Stimulated activated naive CD8-positive, alpha-beta T cell treated with anti-CD3 and anti-CD28 coated beads, Interleukin-15, Interleukin-2, amounts not matched to agents 100 ng/mL and 50 ng/mL, for 24 hours (primary cell): ENCODE measurements at regions not wholly inside any gene's neighbourhood (a gene's known extent, or its start where the extent isn't known, plus 50 kb on each side); places are given as distances from the start of the nearest gene placed in this dataset.

Experiments
- H3K27ac Mint-ChIP-seq: one replicate; pipeline ENCODE4 v1.8.0; 2021; ENCODE audit warnings: mild to moderate bottlenecking, mixed read lengths
- H3K27me3 Mint-ChIP-seq: one replicate; pipeline ENCODE4 v1.8.0; 2021; ENCODE audit warnings: mixed read lengths
- H3K36me3 Mint-ChIP-seq: one replicate; pipeline ENCODE4 v1.8.0; 2021; ENCODE audit warnings: low read depth, mixed read lengths
- H3K4me1 Mint-ChIP-seq: one replicate; pipeline ENCODE4 v1.8.0; 2021; ENCODE audit warnings: low read depth, mixed read lengths
- H3K4me3 Mint-ChIP-seq: one replicate; pipeline ENCODE4 v1.8.0; 2021; ENCODE audit warnings: mild to moderate bottlenecking, mixed read lengths
- H3K9me3 Mint-ChIP-seq: one replicate; pipeline ENCODE4 v1.8.0; 2021; ENCODE audit warnings: mixed read lengths

DNA sequence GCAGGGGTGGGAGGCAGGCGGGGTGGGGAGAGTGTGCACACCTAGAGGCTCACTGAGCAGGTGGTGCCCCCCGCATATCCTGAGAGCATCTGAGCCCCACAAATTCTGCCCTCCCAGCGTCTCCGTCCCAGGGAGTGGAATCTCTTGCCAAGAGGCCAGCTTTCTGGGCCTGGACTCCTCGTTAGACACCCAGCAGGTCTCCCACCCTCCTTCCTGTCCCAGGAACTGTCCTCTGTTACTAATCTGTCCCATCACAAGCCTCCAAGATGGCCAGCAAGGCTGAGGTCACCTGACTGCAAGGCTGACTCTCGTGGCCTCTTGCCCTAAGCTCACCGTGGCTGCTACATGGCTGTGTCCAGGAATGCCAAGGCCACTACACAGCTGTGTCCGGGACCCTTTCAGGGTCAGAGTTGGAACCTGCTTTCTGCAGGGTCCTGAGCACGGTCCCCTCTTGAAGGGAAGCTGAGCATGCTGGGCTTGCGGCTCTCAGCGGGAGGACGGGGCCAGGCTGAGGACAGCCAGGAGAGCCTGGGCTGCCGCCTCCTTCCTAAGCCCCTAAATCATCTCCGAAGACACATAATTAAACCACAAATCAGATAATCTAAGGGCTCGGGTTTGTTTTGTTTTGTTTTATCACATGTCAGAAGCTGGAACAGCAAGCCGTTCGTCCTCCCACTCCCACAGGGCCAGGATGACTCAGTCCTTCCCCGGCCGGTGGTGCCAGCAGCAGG, 1327.3 kb downstream of the TBC1D22A start:
- Mint-ChIP-seq H3K4me1 (peaks cover 15% of the 10 kb centered on the region), H3K36me3 (no peaks in the 10 kb centered on the region), H3K27ac (no peak overlapping the region), H3K4me3 (no peak overlapping the region), H3K9me3 (no peaks in the 10 kb centered on the region), H3K27me3 (peaks cover under 1% of the 10 kb centered on the region)

- no peak overlapping the region for H3K27ac Mint-ChIP-seq
These were observed 1326.6 kb downstream of the TBC1D22A start for GRCh38 chr22:48088926-48089536.

DNA sequence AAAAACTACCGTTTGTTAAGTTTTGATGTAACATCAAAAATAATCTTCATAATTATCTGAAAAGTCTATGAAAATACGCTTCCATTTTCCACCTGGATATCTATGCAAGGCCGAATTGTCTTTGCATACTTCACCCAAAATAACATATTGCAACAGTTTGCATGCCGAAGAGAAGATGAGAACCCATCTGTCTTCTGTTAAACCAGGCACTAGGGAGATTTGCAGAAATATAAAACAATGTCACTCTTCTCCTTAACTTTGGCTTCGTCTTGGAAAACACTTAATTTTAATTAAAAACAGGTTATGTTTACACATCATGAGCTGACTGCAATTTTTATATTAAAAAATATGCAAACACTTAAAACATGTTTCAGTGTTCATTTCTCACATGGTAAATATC, 1325.8 kb downstream of the TBC1D22A start:
- Mint-ChIP-seq H3K4me3 (no peak overlapping the region), H3K27ac (no peak overlapping the region), H3K9me3 (no peaks in the 10 kb centered on the region), H3K27me3 (peaks cover 8% of the 10 kb centered on the region), H3K4me1 (peaks cover 28% of the 10 kb centered on the region), H3K36me3 (no peaks in the 10 kb centered on the region)

More at GRCh38 chr22:48088926-48089536, 1326.6 kb downstream of the TBC1D22A start:
- Mint-ChIP-seq H3K9me3 (no peaks in the 10 kb centered on the region), H3K27me3 (peaks cover 7% of the 10 kb centered on the region), H3K4me3 (no peak overlapping the region), H3K36me3 (no peaks in the 10 kb centered on the region), H3K4me1 (peaks cover 22% of the 10 kb centered on the region)

- H3K4me3 Mint-ChIP-seq = no peak overlapping the region
- no peak overlapping the region for H3K27ac Mint-ChIP-seq
- H3K27me3 Mint-ChIP-seq = peaks cover 21% of the 10 kb centered on the region
- H3K9me3 Mint-ChIP-seq = no peaks in the 10 kb centered on the region
- peaks cover 25% of the 10 kb centered on the region for H3K4me1 Mint-ChIP-seq
- H3K36me3 Mint-ChIP-seq = no peaks in the 10 kb centered on the region
These were observed 1323.6 kb downstream of the TBC1D22A start for GRCh38 chr22:48085901-48086645.

DNA sequence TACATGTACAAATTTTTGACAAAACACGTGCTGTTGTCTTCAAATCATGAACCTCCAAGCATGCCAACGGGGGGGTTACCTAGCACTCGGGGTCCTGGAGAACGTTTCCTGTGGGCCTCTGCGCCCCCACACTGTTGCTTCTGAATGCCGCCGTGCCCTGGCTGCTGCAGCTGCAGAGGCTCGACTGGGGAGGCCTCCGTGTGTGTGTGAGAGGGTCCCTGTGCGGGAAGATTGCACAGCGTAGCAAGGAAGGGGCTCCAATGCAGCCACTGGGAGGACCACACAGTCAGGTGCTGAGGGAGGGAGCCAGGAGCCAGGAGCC, 1322.2 kb downstream of the TBC1D22A start:
- H3K9me3 Mint-ChIP-seq = no peaks in the 10 kb centered on the region
- H3K27me3 Mint-ChIP-seq = peaks cover 25% of the 10 kb centered on the region
- no peak overlapping the region for H3K4me3 Mint-ChIP-seq
- no peaks in the 10 kb centered on the region for H3K36me3 Mint-ChIP-seq
- H3K4me1 Mint-ChIP-seq = peaks cover 13% of the 10 kb centered on the region
- H3K27ac Mint-ChIP-seq = no peak overlapping the region

DNA sequence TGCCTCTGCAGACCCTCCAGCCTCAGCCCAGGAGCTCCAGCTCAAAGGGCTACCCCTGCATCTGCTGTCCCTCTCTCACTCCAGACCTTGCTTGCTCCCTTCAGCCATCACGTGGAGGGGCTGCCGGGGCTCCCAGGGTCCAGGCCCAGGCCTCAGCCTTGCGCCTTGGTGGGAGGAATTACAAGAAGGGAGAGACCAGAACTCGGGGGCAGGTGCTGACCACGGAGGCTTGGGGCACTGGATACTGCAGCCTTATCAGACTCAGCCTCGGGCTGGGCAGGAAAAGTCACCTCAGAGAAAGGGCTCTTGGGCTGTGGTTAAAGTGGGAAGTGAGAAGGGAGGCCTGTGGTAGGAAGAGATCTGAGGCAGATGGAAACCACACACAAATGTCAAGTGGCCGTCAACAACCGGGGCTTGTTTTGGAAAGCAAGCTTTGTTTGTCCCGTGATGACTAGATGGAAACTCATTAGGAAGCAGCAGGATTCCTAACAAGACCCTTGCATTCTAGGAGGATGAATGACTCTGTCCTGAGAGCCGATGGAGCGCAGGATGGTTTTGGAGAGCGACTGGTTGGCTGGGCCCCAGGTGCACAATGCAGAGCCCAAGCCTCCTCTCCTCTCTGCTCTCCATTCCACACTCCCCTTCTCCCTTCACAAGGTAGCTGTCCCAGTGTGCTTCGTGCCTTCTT, 1321.7 kb downstream of the TBC1D22A start:
- Mint-ChIP-seq H3K27me3 (peaks cover 27% of the 10 kb centered on the region), H3K36me3 (no peaks in the 10 kb centered on the region), H3K4me3 (no peak overlapping the region), H3K27ac (no peak overlapping the region), H3K4me1 (peaks cover 13% of the 10 kb centered on the region), H3K9me3 (no peaks in the 10 kb centered on the region)

DNA sequence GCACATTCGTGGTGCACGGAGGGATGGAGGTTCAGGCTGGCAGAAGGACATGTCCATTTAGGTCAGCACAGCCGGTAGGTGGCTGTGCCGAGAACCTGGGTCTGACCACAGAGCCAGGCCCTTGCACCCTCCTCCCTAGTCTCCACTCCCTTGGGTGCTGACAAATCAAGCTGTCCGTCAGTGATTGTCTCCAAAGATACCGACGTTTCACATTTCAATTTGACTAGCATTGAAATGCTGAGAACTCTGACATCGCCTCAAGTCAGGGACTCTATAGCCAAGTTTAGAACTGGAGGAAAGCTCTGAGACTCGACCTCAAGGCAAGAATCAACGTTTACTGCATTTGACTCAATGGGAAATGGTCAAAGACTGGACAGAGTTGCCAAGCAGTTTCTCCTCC, 1321.1 kb downstream of the TBC1D22A start:
- H3K36me3 Mint-ChIP-seq = no peaks in the 10 kb centered on the region
- H3K9me3 Mint-ChIP-seq = no peaks in the 10 kb centered on the region
- peaks cover 18% of the 10 kb centered on the region for H3K4me1 Mint-ChIP-seq
- no peak overlapping the region for H3K4me3 Mint-ChIP-seq
- peaks cover 27% of the 10 kb centered on the region for H3K27me3 Mint-ChIP-seq
- no peak overlapping the region for H3K27ac Mint-ChIP-seq

GRCh38 chr22:48082284-48082683, 1319.8 kb downstream of the TBC1D22A start:
- peaks cover 37% of the 10 kb centered on the region for H3K27me3 Mint-ChIP-seq
- no peak overlapping the region for H3K27ac Mint-ChIP-seq
- H3K4me3 Mint-ChIP-seq = no peak overlapping the region
- H3K36me3 Mint-ChIP-seq = no peaks in the 10 kb centered on the region
- H3K4me1 Mint-ChIP-seq = peaks cover 18% of the 10 kb centered on the region
- no peaks in the 10 kb centered on the region for H3K9me3 Mint-ChIP-seq

- Mint-ChIP-seq H3K9me3 (no peaks in the 10 kb centered on the region), H3K36me3 (no peaks in the 10 kb centered on the region), H3K4me1 (peaks cover 18% of the 10 kb centered on the region), H3K27me3 (peaks cover 46% of the 10 kb centered on the region), H3K27ac (no peak overlapping the region), H3K4me3 (no peak overlapping the region)
These were observed 1318.8 kb downstream of the TBC1D22A start for GRCh38 chr22:48081281-48081680.

GRCh38 chr22:48080316-48081165, 1318.1 kb downstream of the TBC1D22A start:
- Mint-ChIP-seq H3K4me3 (no peak overlapping the region), H3K27me3 (peaks cover 46% of the 10 kb centered on the region), H3K9me3 (no peaks in the 10 kb centered on the region), H3K4me1 (peaks cover 18% of the 10 kb centered on the region), H3K36me3 (no peaks in the 10 kb centered on the region), H3K27ac (no peak overlapping the region)

DNA sequence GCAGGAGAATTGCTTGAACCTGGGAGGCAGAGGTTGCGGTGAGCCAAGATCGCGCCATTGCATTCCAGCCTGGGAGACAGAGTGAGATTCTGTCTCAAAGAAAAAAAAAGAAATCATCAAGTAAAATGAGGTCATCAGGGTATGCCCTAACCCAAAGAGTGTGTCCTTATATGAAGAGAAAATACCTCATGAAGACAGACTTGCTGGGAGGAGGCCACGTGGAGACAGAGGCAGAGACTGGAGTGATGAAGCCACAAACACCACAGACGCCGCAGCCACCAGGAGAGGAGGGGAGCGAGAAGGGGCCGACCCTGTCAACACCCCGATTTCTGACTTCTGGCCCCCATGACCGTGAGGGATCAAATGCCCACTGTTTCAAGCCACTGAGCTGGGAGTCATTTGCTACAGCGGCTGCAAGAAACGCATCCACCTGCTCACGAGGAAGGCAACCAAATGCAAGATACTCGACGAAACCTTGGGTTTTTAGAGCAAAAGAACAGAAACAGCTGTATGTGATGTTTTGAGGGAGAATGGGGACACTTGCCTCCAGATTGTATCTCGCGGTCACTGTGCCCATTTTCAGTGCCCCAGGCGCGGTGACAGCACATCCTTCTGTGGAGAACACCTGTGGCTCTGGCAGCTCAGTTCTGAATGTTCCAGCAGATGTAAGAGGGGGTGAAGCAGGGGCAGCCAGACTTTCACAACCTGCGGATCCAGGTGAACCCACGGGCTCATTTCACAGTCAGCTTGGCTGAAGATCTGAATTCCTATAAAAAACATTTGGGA, 1317.2 kb downstream of the TBC1D22A start:
- H3K27me3 Mint-ChIP-seq = peaks cover 51% of the 10 kb centered on the region
- H3K4me3 Mint-ChIP-seq = no peak overlapping the region
- no peaks in the 10 kb centered on the region for H3K9me3 Mint-ChIP-seq
- no peaks in the 10 kb centered on the region for H3K36me3 Mint-ChIP-seq
- H3K27ac Mint-ChIP-seq = no peak overlapping the region
- H3K4me1 Mint-ChIP-seq = peaks cover 17% of the 10 kb centered on the region

- Mint-ChIP-seq H3K4me1 (peaks cover 9% of the 10 kb centered on the region), H3K27me3 (peaks cover 48% of the 10 kb centered on the region), H3K9me3 (no peaks in the 10 kb centered on the region)
These were observed 1316.4 kb downstream of the TBC1D22A start for GRCh38 chr22:48078825-48079224.

DNA sequence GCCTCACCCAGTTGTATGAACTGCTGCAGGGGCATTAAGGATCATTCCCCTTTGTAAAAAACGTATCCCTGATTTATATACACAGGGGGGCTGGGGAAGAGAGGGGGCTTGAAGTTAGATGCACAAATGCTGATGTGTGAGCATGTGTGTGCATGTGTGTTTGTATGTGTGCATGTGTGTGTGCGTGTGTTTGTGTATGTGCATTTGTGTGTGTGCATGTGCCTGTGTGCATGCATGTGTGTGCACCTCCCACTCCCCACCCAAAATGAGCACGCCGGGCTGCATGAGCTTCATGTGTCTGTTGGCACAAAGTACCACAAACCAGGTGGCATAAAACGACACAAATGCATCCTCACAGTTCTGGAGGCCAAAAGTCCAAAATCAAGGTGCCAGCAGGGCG, 1315.2 kb downstream of the TBC1D22A start:
- Mint-ChIP-seq H3K27ac (no peak overlapping the region), H3K9me3 (no peaks in the 10 kb centered on the region), H3K36me3 (no peaks in the 10 kb centered on the region), H3K27me3 (peaks cover 47% of the 10 kb centered on the region), H3K4me3 (no peak overlapping the region), H3K4me1 (peaks cover 5% of the 10 kb centered on the region)

More at GRCh38 chr22:48078825-48079224, 1316.4 kb downstream of the TBC1D22A start:
- Mint-ChIP-seq H3K4me3 (no peak overlapping the region), H3K27ac (no peak overlapping the region), H3K36me3 (no peaks in the 10 kb centered on the region)

DNA sequence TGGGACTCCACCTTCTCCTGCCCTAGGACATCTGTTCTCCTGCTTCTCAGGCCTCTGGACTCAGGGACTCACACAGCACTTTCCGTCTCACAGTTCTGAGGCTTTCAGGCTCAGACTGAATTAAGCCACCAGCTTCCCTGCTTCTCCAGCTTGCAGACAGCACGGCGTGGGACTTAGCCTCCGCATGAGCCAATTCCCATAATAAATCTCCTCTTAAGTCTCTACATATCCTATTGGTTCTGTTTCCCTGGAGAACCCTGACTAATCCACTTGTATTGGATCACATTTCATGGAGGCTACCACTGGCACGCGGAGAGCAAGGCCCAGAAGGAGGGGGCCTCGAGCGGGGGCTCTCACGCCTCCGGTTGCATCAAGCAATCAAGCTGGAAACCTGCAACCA, 1313.6 kb downstream of the TBC1D22A start:
- Mint-ChIP-seq H3K27ac (no peak overlapping the region), H3K27me3 (peaks cover 40% of the 10 kb centered on the region), H3K36me3 (no peaks in the 10 kb centered on the region), H3K4me3 (no peak overlapping the region), H3K4me1 (peaks cover 5% of the 10 kb centered on the region), H3K9me3 (no peaks in the 10 kb centered on the region)
